HK-2 (cell line): ENCODE measurements at regions not wholly inside any gene's neighbourhood (a gene's known extent, or its start where the extent isn't known, plus 50 kb on each side); places are given as distances from the start of the nearest gene placed in this dataset.

Source experiments
- DNase-seq: peaks from one replicate; pipeline ENCODE4 v3.0.0-alpha.2; 2018; ENCODE audit not compliant: unreplicated experiment

- no peak for DNase-seq
Measured at GRCh38 chr6:54010340-54011276, 100.6 kb upstream of the MLIP start.

GRCh38 chr6:54011277-54011648, 100.0 kb upstream of the MLIP start:
- no peak for DNase-seq

- DNase-seq: no peak
Measured at GRCh38 chr6:54013966-54014365, 97.3 kb upstream of the MLIP start.

GRCh38 chr6:54014440-54014839, 96.8 kb upstream of the MLIP start:
- no peak for DNase-seq

GRCh38 chr6:54017877-54018276, 93.4 kb upstream of the MLIP start:
- DNase-seq: no peak

GRCh38 chr6:54018722-54019121, 92.5 kb upstream of the MLIP start:
- no peak for DNase-seq

GRCh38 chr6:54019860-54020259, 91.4 kb upstream of the MLIP start:
- no peak for DNase-seq

GRCh38 chr6:54020334-54020733, 90.9 kb upstream of the MLIP start:
- DNase-seq: no peak

- no peak for DNase-seq
Measured at GRCh38 chr6:54026652-54027400, 84.4 kb upstream of the MLIP start.

GRCh38 chr6:54028170-54028569, 83.1 kb upstream of the MLIP start:
- DNase-seq: no peak

GRCh38 chr6:54029187-54029586, 82.1 kb upstream of the MLIP start:
- DNase-seq: no peak

- no peak for DNase-seq
Measured at GRCh38 chr6:54031169-54031568, 80.1 kb upstream of the MLIP start.

- no peak for DNase-seq
Measured at GRCh38 chr6:54037277-54037779, 73.9 kb upstream of the MLIP start.

GRCh38 chr6:54040545-54040944, 70.7 kb upstream of the MLIP start:
- no peak for DNase-seq

GRCh38 chr6:54041239-54041638, 70.0 kb upstream of the MLIP start:
- no peak for DNase-seq

GRCh38 chr6:54043360-54043759, 67.9 kb upstream of the MLIP start:
- DNase-seq: no peak

- no peak for DNase-seq
Measured at GRCh38 chr6:54044059-54044458, 67.2 kb upstream of the MLIP start.

GRCh38 chr6:54048782-54049181, 62.5 kb upstream of the MLIP start:
- no peak for DNase-seq

GRCh38 chr6:54050750-54051149, 60.5 kb upstream of the MLIP start:
- no peak for DNase-seq

- peak; percentile 22 for DNase-seq
Measured at GRCh38 chr6:54053881-54054391, 57.3 kb upstream of the MLIP start.

- DNase-seq: no peak
Measured at GRCh38 chr6:54056105-54056504, 55.1 kb upstream of the MLIP start.

- no peak for DNase-seq
Measured at GRCh38 chr6:54057058-54057457, 54.2 kb upstream of the MLIP start.

- DNase-seq: no peak
Measured at GRCh38 chr6:54058236-54058635, 53.0 kb upstream of the MLIP start.
